RWPE1 (cell line): ENCODE measurements at regions not wholly inside any gene's neighbourhood (a gene's known extent, or its start where the extent isn't known, plus 50 kb on each side); places are given as distances from the start of the nearest gene placed in this dataset.
"Not testable (repeated sequence)": the region's sequence is repeated elsewhere in the genome, so short reads cannot be mapped to it uniquely, and the experiment has no call there.

Source experiments
- CTCF ChIA-PET: fragments of 350-600 bp; sonication (Branson Sonifier 250); formaldehyde crosslinking; extraction: SDS; loops from one replicate; lab custom pipeline; 2021; lab: Yijun Ruan, JAX
- POLR2A ChIA-PET: fragments of 400-600 bp; formaldehyde crosslinking; extraction: SDS; loops from one replicate; lab custom pipeline; 2020; ENCODE audit warnings: antibody characterized with exemption; ENCODE audit not compliant: low non-redundant PET; lab: Yijun Ruan, JAX
- DNase-seq: peaks from one replicate; pipeline ENCODE4 v3.0.0; 2012; ENCODE audit warnings: low spot score
- H3K27ac ChIP-seq: fragments of 450-650 bp; 2 replicates; pipeline ENCODE4 v1.5.1; 2017
- CTCF ChIP-seq: fragments of 450-650 bp; conservative IDR thresholded peaks from 2 replicates; pipeline ENCODE4 v1.5.1; 2017; ENCODE audit warnings: low read depth, mild to moderate bottlenecking

DNA sequence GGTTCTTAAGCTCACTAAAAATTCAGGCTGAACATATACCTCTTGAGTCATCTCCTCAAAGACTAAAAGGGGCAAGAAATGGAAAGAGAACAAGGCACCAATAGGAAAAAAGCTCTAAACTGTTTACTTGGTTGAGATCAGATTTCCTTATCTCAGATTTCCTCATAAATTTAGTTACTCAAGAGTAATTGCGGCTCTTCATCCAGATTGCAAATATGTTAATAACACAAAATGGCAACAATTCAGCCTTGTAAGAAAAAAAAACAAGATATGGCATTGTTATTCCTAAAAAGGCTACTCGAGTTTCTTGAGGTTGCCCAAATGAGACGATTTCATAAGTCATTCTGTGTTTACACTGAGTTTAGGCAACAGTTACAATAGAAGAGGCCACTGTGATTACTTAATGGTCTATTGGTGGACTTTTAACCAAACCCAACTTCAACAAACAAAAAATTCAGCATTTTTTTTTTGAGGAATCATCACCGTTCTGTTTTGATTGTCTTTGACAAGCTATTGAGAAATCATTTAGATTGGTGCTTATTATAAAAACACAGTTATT, 97.9 kb upstream of the PDHA1 start:
- TF ChIP-seq CTCF: no peak
- ChIA-PET CTCF (no interaction called here), POLR2A (no interaction called here)
- no peak for DNase-seq
- no peak overlapping the region for H3K27ac ChIP-seq

DNA sequence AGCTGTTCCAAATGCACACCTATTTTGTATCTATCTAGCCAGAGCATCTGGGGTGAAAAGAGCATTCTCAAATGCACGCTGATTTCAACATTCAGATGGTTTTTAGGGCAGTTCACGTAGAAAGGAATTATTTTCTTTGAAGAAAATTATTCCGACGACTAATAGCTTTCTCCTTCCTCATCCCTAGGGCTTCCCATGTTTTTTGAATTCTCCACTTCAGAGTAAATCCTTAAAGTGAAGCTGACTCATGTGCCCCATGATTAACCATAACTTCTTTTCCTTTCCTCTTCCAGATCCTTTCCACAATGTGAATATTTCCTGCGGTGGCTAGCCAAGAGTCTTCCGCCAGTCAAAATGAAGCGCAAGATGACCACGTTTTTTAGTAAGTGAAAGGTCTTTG, 86.7 kb upstream of the PDHA1 start:
- TF ChIP-seq CTCF: no peak
- CTCF ChIA-PET: no interaction called here
- no peak overlapping the region for H3K27ac ChIP-seq
- POLR2A ChIA-PET: no interaction called here
- DNase-seq: no peak

DNA sequence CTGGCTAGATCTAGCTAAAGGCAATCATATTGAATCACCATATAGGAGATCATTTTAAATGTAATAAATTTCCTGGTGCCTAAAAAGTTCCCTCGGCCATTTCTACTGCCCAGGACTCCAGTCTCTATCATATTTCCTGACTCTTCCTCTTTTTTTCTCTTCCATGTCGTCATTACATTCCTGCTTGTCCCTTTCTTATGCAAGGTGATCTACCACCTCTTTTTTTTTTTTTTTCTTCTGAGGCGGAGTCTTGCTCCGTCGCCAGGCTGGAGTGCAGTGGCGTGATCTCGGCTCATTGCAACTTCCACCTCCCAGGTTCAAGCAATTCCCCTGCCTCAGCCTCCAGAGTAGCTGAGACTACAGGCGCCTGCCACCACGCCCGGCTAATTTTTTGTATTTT, 82.7 kb upstream of the PDHA1 start:
- POLR2A ChIA-PET: not testable (repeated sequence)

DNA sequence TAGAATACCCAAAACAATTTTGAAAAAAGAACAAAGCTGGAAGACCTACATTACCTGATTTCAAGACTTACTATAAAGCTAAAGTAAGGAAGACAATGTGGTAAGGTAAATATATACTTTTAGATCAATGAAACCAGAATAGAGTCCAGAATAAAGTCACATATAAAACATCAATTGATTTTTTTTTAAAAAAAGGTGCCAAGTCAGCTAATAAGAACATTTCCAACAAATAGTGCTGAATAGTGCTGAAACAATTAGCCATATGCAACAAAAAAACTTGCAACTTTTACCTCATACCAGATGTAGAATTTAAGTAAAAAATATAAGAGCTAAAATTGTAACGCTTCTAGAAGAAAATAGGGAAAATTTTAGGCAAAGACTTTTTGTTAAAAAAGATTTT, 73.0 kb upstream of the PDHA1 start:
- TF ChIP-seq CTCF: no peak
- CTCF ChIA-PET: no interaction called here
- H3K27ac ChIP-seq: no peak overlapping the region
- DNase-seq: no peak
- POLR2A ChIA-PET: no interaction called here

More for the DNA sequence above, 82.7 kb upstream of the PDHA1 start:
- CTCF ChIA-PET, H3K27ac ChIP-seq, DNase-seq: not testable (repeated sequence)

GRCh38 chrX:19272452-19272851, 71.3 kb upstream of the PDHA1 start:
- POLR2A ChIA-PET: no interaction called here
- H3K27ac ChIP-seq: no peak overlapping the region
- no peak for DNase-seq
- CTCF ChIA-PET: no interaction called here
- no peak for TF ChIP-seq CTCF

DNA sequence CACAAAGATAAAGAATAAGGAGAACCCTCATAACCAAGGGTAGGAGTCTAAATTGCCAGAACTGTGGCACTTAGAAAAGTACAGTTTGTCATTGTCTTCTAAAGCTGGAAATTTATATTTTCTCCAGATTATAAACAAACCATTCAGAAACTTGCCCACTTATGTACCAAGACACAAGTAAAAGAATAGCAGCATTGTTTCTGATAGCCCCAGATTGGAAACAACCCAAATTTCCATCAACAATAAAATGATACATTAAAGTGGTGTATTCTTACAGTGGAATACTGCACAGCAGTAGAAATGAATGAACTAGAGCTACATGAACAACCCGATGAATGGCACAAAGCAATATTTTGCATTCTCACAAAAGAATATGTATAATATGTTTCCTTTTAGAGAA, 63.1 kb upstream of the PDHA1 start:
- POLR2A ChIA-PET: no interaction called here
- CTCF ChIA-PET: no interaction called here
- no peak for TF ChIP-seq CTCF
- H3K27ac ChIP-seq: no peak overlapping the region
- DNase-seq: no peak

GRCh38 chrX:19281256-19281655, 62.5 kb upstream of the PDHA1 start:
- ChIA-PET CTCF (no interaction called here), POLR2A (no interaction called here)
- no peak overlapping the region for H3K27ac ChIP-seq
- no peak for DNase-seq
- no peak for TF ChIP-seq CTCF
